HK-2 (cell line): ENCODE measurements at regions not wholly inside any gene's neighbourhood (a gene's known extent, or its start where the extent isn't known, plus 50 kb on each side); places are given as distances from the start of the nearest gene placed in this dataset.
"Not testable (repeated sequence)": the region's sequence is repeated elsewhere in the genome, so short reads cannot be mapped to it uniquely, and the experiment has no call there.

Experiments used
- DNase-seq: peaks from one replicate; pipeline ENCODE4 v3.0.0-alpha.2; 2018; ENCODE audit not compliant: unreplicated experiment

DNA sequence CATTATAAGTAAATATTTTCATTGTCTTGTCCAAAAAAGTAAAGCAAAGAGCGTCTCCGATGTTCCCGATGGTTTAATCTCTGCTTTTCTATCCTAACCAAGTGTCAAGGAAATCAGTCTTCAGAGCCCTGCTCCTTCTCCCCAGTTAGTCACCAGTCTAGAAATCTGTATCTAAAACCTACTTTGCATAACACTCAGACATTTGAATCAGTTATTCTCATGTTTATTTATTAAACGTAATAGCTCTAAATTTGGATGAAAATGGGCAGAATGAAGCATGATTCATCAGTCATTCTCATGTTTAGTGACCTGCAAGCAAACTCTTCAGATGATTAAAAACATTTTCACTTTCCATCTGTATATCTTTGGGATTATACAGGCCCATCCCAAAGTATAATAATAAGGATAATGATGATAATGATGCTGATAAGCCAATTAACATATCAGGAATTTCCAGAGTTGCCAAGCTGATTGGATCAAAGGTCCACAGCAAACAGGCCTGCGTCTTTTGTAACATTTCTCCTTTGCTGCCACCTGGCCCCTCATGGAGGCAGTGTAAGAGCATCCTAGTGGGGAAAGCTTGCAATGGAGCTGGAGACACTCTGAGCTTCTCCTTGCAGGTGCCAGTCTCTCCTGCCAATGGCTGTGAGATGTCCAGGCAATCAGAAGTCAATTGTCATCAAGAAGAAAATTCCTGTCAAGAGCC is 273.9 kb downstream of the IGSF11 start:
- no peak for DNase-seq

DNA sequence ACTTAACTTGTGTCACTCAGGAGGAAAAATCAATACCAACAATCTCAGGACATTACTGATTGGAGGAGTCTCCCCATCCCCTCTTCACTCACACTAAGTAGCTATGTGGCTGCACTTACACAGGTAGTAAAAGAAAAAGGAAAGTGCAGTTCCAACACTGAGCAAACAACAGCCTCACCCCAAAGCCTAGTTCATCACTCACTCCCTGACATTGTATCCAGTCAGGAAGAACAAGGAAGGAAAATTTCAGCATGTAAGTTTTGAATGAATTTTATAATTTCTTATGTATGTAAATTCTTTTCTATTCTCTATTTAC is 273.4 kb downstream of the IGSF11 start:
- no peak for DNase-seq

GRCh38 chr3:118765636-118766305 is 268.9 kb downstream of the IGSF11 start:
- no peak for DNase-seq

DNA sequence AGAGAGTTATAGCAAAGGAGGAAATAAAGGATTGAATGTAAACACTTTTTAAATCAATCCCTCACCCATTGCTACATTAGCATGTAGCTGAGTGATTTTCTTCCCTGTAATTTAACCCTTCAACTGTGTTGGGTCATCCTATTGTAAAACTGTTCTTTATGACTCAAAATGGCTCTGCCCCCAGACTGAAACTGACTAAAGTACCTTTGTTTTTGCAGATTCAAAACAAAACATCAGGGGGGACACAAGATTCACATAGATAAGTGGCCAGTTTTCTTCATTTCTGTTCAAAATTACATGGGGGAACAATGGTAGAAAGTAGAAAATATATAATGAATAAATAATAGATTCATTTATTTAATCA is 268.4 kb downstream of the IGSF11 start:
- no peak for DNase-seq

DNA sequence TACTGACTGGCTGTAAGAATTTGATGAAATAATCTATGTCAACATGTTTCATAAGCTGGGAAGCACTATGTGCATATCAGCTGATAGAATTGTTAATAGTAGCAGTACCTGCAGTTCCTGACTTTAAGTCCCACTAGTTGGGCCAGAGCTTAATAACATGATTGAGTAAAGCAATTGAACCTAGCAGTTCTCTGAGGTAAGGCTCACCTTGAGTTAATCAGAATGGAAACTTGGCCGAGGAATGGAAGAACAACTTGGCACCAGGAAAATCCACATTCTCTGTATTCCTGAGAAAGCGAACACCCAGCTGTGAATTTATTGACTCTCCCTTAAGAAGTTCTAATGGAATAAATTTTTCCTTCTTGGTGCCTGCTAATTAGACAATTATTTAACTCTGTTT is 262.6 kb downstream of the IGSF11 start:
- no peak for DNase-seq

DNA sequence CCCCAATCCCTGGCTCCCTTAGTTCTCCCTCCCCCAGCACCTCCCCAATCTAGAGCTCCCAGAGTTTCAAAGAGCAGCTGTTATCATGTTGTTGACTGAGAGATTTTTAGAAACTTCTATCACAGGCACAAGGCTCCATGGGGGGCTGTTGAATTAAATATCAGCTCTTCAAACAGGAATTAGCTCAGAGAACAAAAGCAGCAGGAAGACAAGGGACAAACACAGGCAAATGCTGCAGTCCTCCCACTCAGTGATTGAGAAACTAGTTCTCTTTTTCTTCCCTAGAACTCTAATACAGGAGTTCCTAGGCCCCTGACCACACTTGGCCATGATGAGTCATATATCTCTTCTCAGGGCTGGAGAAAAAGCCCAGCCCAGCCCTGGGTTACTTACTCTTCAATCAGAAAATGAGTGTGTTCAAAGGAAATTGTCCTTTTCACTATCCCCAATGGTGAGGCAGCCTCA is 262.1 kb downstream of the IGSF11 start:
- no peak for DNase-seq

DNA sequence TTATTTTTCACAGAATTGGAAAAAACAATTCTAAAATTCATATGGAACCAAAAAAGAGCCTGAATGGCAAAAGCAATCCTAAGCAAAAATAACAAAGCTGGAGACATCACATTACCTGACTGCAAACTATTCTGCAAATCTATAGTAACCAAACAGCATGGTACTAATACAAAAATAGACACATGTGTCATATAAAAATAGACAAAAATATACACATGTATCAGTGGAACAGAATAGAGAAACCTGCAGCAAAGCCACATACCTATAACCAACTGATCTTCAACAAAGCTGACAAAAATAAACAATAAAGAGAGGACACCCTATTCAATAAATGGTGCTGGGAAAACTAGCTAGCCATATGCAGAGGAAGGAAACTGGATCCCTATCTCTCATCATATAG is 259.6 kb downstream of the IGSF11 start:
- DNase-seq = no peak

DNA sequence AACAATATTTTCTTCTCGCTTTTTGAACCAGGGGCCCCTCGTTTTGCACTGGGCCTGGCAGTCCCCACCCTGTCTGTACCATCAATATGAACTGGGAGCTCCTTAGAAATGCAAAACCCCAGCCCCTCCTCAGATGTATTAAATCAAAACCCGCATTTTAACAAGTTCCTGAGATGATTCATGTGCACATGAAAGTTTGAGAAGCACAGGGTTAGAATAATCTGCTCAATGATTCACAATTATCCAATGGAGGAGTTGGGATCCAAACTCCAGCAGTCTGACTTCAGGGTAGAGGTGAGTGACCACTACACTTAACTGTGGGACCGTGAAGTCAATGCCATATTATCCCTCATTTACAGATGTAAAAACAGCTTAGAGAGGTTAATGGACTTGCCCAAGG is 256.4 kb downstream of the IGSF11 start:
- DNase-seq = no peak

DNA sequence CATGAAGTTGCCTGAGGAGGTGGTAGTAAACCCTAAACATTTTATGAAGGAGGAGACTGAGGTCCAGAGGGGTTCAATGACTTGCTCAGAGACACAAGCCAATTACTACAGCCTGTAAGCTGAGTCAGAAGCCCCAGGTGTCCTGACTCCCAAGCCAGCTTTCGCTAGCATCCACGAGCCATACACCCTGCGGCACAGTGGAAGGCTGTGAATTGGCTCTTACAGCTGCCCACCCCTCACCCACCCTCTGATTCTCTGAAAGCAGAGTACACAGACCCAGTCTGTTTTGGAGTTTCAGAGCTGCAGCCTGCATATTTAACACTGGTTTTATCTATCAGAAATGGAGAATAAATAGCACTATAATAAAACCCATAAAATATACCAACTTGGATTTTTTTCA is 253.4 kb downstream of the IGSF11 start:
- DNase-seq = no peak

GRCh38 chr3:118781839-118782238 is 252.8 kb downstream of the IGSF11 start:
- no peak for DNase-seq

DNA sequence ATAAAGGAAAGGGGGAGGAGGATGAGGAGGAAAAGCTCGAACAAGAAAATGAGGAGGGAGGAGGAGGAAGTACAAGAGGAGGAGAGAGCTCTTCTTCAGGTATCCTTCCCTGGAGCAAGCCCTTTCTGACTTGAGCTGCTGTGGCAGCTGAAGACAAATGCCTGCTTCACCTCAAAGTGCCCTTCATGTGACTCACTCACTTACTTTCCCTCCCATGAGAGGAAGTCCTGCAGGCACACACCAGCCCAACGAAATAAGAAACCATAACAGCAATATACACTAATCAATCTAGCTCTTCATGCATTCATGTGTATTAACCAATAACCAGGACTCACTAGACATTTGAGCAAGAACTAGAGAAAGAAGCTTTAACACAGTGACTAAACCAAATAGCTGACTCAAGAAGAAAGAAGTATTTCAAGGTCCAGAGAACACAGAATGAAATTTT is 251.9 kb downstream of the IGSF11 start:
- no peak for DNase-seq

- no peak for DNase-seq
Measured at GRCh38 chr3:118785415-118785814, 249.2 kb downstream of the IGSF11 start.

GRCh38 chr3:118791246-118791645 is 243.4 kb downstream of the IGSF11 start:
- no peak for DNase-seq

GRCh38 chr3:118792191-118792590 is 242.5 kb downstream of the IGSF11 start:
- DNase-seq = no peak

GRCh38 chr3:118793176-118793575 is 241.5 kb downstream of the IGSF11 start:
- DNase-seq = no peak

GRCh38 chr3:118799303-118799702 is 235.3 kb downstream of the IGSF11 start:
- no peak for DNase-seq

- no peak for DNase-seq
Measured at GRCh38 chr3:118801899-118802298, 232.7 kb downstream of the IGSF11 start.

GRCh38 chr3:118802325-118803095 is 232.1 kb downstream of the IGSF11 start:
- no peak for DNase-seq

GRCh38 chr3:118803096-118803476 is 231.6 kb downstream of the IGSF11 start:
- no peak for DNase-seq

DNA sequence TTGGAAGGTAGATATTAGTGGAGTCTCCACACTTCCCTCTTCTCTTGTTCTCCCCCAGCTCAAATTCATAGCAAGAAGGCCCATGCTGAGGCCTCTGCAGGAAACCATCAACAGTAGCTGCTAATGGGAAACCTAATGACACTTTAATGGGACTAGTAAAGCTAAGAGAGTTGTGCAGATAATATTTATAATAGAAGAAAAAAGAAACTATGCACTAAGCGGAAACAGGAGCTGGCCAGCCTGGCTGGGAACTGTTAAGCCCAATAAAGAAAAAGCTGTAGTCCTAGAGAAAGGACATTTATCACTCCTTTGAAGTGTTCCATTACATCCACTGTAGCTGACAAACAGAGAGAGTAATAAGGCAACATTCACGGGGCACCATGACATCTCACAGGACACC is 229.6 kb downstream of the IGSF11 start:
- DNase-seq = no peak

GRCh38 chr3:118806423-118806822 is 228.2 kb downstream of the IGSF11 start:
- DNase-seq = no peak

- not testable (repeated sequence) for DNase-seq
Measured at GRCh38 chr3:118807349-118807748, 227.3 kb downstream of the IGSF11 start.

- DNase-seq = no peak
Measured at GRCh38 chr3:118808723-118809122, 225.9 kb downstream of the IGSF11 start.
